ENCODE measurements at regions not wholly inside any gene's neighbourhood (a gene's known extent, or its start where the extent isn't known, plus 50 kb on each side); places are given as distances from the start of the nearest gene placed in this dataset.

- TF ChIP-seq POLR2A (IDR thresholded peaks at IDR 0.05) = no peak
- TF ChIP-seq CTCF (IDR thresholded peaks at IDR 0.05) = no peak
Measured at GRCh38 chr11:42901084-42901483, 410.7 kb upstream of the API5 start.

Measured in esophagus squamous epithelium (tissue), 4 donors.